ENCODE measurements at regions not wholly inside any gene's neighbourhood (a gene's known extent, or its start where the extent isn't known, plus 50 kb on each side); places are given as distances from the start of the nearest gene placed in this dataset.
"Not testable (repeated sequence)": the region's sequence is repeated elsewhere in the genome, so short reads cannot be mapped to it uniquely, and the experiment has no call there.

- TF ChIP-seq CTCF (conservative IDR thresholded peaks at IDR 0.05) (no peak), ZFX (IDR thresholded peaks at IDR 0.05) (no peak)
- no peak overlapping the region for H3K27ac ChIP-seq
These were observed 145.6 kb upstream of the CARMIL1 start for GRCh38 chr6:25133568-25133967.

DNA sequence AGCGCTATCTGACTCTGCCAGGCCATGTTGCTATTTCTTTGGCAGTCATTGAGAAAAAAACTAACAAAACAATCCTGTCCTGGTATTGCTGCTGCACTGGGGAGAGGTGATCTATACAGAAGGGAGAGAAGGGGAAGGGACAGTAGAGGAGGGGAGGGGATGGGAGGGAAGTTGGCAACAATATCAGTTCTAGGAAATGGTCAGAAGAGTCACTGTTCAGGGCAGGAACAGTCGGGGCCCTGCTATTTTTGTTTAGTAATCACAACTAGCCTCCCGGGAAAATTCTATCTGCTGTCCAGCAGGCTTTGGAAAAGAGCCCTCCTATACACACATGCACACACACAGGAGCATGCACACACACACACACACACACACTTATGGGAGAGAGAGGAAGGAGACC, 142.3 kb upstream of the CARMIL1 start:
- TF ChIP-seq CTCF (conservative IDR thresholded peaks at IDR 0.05) (no peak), ZFX (IDR thresholded peaks at IDR 0.05) (no peak)
- no peak overlapping the region for H3K27ac ChIP-seq

- no peak overlapping the region for H3K27ac ChIP-seq
- TF ChIP-seq CTCF (conservative IDR thresholded peaks at IDR 0.05) (no peak), ZFX (IDR thresholded peaks at IDR 0.05) (no peak)
These were observed 141.7 kb upstream of the CARMIL1 start for GRCh38 chr6:25137480-25137879.

- H3K27ac ChIP-seq = no peak overlapping the region; the same call in 1 of the 2 replicates
These were observed 141.3 kb upstream of the CARMIL1 start for GRCh38 chr6:25137916-25138232.

GRCh38 chr6:25138233-25138933, 140.8 kb upstream of the CARMIL1 start:
- no peak overlapping the region; the same call in 1 of the 2 replicates for H3K27ac ChIP-seq
- TF ChIP-seq CTCF (conservative IDR thresholded peaks at IDR 0.05) = no peak; the same call in 1 of the 2 replicates
- TF ChIP-seq ZFX (IDR thresholded peaks at IDR 0.05) = no peak

More at GRCh38 chr6:25137916-25138232, 141.3 kb upstream of the CARMIL1 start:
- TF ChIP-seq ZFX (IDR thresholded peaks at IDR 0.05) (no peak), CTCF (conservative IDR thresholded peaks at IDR 0.05) (no peak)

- TF ChIP-seq CTCF (conservative IDR thresholded peaks at IDR 0.05) (no peak), ZFX (IDR thresholded peaks at IDR 0.05) (no peak)
- H3K27ac ChIP-seq = no peak overlapping the region
These were observed 140.2 kb upstream of the CARMIL1 start for GRCh38 chr6:25138934-25139415.

DNA sequence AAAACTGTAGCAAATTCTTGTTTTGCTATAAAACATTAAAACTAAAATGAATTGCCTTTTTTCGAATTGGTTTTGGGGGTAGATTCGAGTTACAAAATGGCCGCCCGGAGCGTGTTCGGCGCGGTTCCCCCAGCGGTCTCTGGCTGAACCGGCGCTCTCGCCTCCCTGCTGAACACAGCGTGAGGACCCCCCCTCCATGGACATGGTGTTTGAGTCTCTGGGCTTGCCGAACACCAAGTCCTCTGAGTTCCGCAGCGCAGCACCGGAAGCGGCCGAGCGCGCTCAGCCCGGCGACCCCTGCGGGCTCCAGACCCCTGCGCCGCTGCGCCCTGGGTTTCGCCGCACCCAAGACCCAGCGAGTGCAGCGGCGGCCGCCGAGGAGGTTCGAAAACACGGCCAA, 139.6 kb upstream of the CARMIL1 start:
- H3K27ac ChIP-seq = not testable (repeated sequence)

DNA sequence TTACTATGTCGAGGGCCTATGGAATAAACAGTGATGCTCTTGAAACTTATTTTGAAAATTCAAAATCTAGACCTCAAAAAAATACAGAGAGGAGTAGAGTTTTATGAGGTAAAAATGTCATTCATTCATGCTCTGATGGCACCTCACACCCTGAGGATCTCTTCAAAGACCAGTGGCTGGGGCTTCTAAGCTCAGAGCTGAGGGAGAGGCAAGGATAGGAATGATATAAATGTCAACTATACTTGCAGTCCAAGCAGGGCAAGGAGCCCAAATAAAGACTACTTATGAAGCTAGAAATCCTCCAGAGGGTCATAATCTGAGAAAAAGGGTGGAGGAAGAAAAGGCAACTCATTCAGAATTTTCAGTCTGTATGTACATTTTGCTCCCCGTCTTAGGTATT, 136.7 kb upstream of the CARMIL1 start:
- TF ChIP-seq ZFX (IDR thresholded peaks at IDR 0.05) (no peak), CTCF (conservative IDR thresholded peaks at IDR 0.05) (no peak)
- H3K27ac ChIP-seq = no peak overlapping the region

Data from C4-2B (cell line).